Fibroblast of villous mesenchyme (primary cell): ENCODE measurements at regions not wholly inside any gene's neighbourhood (a gene's known extent, or its start where the extent isn't known, plus 50 kb on each side); places are given as distances from the start of the nearest gene placed in this dataset.

Experiments
- DNase-seq: peaks from one replicate; pipeline ENCODE4 v3.0.0-alpha.2; 2010; ENCODE audit warnings: low read depth
- H3K4me3 ChIP-seq: 2 replicates; pipeline ENCODE4 v1.5.1; 2011; ENCODE audit warnings: low read depth, mild to moderate bottlenecking, low read length
- CTCF ChIP-seq: IDR thresholded peaks from 2 replicates; pipeline ENCODE4 v1.5.1; 2012; ENCODE audit warnings: low read depth, mild to moderate bottlenecking, low read length; ENCODE audit not compliant: insufficient read depth

DNA sequence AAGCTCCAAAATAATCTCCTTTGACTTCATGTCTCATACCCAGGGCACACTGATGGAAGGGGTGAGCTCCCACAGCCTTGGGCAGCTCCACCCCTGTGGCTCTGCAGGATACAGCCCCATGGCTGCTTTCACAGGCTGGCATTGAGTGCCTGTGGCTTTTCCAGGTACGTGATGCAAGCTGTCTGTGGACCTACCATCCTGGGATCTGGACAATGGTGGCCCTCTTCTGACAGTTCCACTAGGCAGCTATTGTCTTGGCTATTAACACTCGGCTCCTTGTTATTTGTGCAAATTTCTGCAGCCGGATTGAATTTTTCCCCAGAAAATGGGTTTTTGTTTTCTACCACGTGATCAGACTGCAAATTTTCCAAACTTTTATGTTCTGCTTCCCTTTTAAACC, 634.2 kb downstream of the TSN start:
- H3K4me3 ChIP-seq, result no peak overlapping the region
- DNase-seq, result no peak
- TF ChIP-seq CTCF, result no peak

- no peak overlapping the region for H3K4me3 ChIP-seq
- no peak for DNase-seq
- no peak for TF ChIP-seq CTCF
Observed at GRCh38 chr2:122390406-122390805, 635.0 kb downstream of the TSN start.

DNA sequence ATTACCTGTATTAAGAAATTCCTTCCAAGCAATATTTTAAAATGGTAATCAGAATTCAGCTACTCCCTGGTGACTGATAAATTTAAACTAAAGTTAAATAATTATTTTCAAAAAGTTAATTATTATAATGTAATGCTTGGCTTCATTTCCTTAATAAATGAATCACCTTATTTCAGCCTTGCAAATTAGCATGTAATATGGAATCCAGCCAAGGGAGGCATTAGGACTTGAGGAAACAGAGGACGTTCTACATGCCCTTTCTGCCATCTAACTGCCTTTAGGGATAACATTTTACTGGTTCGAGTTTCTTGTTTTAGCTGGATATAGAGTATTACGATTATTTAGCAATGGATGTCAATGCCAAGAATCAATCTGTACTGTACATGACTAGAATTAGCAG, 636.3 kb downstream of the TSN start:
- DNase-seq, result no peak
- no peak for TF ChIP-seq CTCF
- no peak overlapping the region for H3K4me3 ChIP-seq

DNA sequence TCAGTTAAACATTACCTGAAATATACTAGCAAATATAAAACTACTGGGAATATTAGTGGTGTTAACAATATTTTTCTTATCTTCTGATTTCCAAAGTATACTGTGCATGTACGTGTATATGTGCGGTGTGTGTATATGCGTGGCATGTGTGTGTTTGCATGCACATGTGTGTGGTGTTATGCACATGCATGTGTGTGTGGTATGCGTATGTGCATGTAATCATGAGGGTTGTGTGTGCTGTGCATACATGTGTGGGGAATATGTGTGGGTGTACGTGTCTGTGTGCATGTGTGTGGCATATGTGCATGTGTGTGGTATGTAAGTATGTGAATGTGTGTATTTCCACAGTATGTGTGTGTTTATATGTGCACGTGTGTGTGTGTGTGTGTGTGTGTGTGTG, 640.2 kb downstream of the TSN start:
- TF ChIP-seq CTCF, result no peak
- H3K4me3 ChIP-seq, result no peak overlapping the region
- DNase-seq, result no peak

DNA sequence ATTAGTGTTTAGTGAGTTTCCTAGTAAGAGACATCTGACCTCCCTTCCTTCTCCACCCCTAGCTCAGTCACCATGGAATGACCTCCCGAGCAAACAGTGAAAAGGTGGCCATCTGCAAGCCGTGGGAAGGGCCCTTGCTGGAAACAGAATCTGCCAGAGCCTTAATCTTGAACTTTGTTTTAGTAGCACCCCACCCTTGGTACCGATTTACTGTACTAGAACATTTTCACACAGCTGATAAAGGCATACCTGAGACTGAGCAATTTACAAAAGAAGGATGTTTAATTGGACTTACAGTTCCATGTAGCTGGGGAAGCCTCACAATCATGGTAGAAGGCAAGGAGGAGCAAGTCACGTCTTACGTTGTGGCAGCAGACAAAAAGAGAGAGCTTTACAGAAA, 655.8 kb downstream of the TSN start:
- no peak for DNase-seq
- TF ChIP-seq CTCF, result no peak
- H3K4me3 ChIP-seq, result no peak overlapping the region

GRCh38 chr2:122412360-122412759, 656.9 kb downstream of the TSN start:
- no peak for DNase-seq
- TF ChIP-seq CTCF, result no peak
- H3K4me3 ChIP-seq, result no peak overlapping the region

DNA sequence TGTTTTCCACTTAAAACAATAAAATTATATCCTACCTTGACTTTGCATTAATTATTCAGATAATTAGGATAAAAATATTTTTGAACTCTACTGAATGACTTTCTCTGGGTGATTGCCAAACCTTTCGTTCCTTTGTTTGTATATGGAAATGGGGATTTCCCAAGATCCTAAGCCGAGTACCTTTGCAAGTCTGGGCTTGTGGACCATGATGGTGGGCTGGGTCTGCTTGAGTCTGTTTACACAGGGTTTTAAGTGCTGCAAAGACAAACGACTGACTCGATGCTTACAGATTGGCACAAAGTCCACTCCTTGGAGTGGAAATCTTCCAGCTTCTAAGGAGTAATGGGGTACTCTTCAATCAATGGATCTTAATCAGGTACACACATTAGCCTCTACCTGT, 659.5 kb downstream of the TSN start:
- DNase-seq, result no peak
- TF ChIP-seq CTCF, result no peak
- no peak overlapping the region for H3K4me3 ChIP-seq
